B cell (primary cell): ENCODE measurements at regions not wholly inside any gene's neighbourhood (a gene's known extent, or its start where the extent isn't known, plus 50 kb on each side); places are given as distances from the start of the nearest gene placed in this dataset.

Experiments
- ATAC-seq: fragments of 200-7000 bp; cut with Tn5 transposase; one replicate; pipeline ENCODE4 v1.10.0; 2021; ENCODE audit warnings: low read depth, mild to moderate bottlenecking, moderate number of reproducible peaks, moderate library complexity
- CTCF ChIA-PET: fragments of 350-600 bp; sonication (Branson Sonifier 250); formaldehyde crosslinking; loops from one replicate; lab custom pipeline; 2021; ENCODE audit warnings: antibody characterized with exemption, inconsistent platforms; lab: Charles Lee
- POLR2A ChIA-PET: fragments of 350-600 bp; sonication (Branson Sonifier 250); formaldehyde crosslinking; loops from one replicate; lab custom pipeline; 2021; ENCODE audit warnings: antibody characterized with exemption; lab: Charles Lee
- DNase-seq: peaks from one replicate; pipeline ENCODE4 v3.0.0; 2013
- H2AFZ ChIP-seq: 2 replicates; pipeline ENCODE4 v1.6.1; 2012; ENCODE audit warnings: mild to moderate bottlenecking, low read depth, low read length; ENCODE audit not compliant: insufficient read depth, poor library complexity, severe bottlenecking
- H3K27ac ChIP-seq, 2 donors: 1 replicate in 1 of 2; 2 replicates in 1 of 2; pipeline ENCODE4 v1.5.1; 2012 to 2013; ENCODE audit warnings: low read length in 2 of 2, mild to moderate bottlenecking in 2 of 2, moderate library complexity in 1 of 2
- H3K27me3 ChIP-seq, 4 experiments: fragments of 200-600 bp in 1 of 4; sonication (generic) in 1 of 4; replicated peaks in 1 of 4; 1 replicate in 2 of 4; 2 replicates in 2 of 4; pipeline versions ENCODE4 v1.6.1 to v1.7.0; 2013 to 2016; ENCODE audit warnings: low read length in 3 of 4, mild to moderate bottlenecking in 2 of 4, mixed read lengths in 1 of 4, moderate library complexity in 1 of 4; ENCODE audit not compliant: insufficient read depth in 4 of 4, control insufficient read depth in 3 of 4; ENCODE audit errors: control extremely low read depth in 1 of 4
- H3K36me3 ChIP-seq, 2 experiments: replicated peaks in 1 of 2; 1 replicate in 1 of 2; 2 replicates in 1 of 2; pipeline versions ENCODE4 v1.6.1 to v1.7.1; 2013; ENCODE audit warnings: low read length in 1 of 2; ENCODE audit not compliant: insufficient read depth in 2 of 2, control insufficient read depth in 1 of 2; ENCODE audit errors: control extremely low read depth in 1 of 2, extremely low read depth in 1 of 2
- H3K4me1 ChIP-seq, 2 donors: fragments of 200-600 bp in 1 of 2; sonication (generic) in 1 of 2; 1 replicate in 1 of 2; 2 replicates in 1 of 2; pipeline versions ENCODE4 v1.5.1 to v1.6.1; 2013 to 2017; ENCODE audit warnings: low read length in 2 of 2; ENCODE audit not compliant: control insufficient read depth in 2 of 2, insufficient read depth in 2 of 2
- H3K4me2 ChIP-seq: replicated peaks from 2 replicates; pipeline ENCODE3; 2012; ENCODE audit warnings: mild to moderate bottlenecking, low read depth, low read length; ENCODE audit not compliant: poor library complexity, severe bottlenecking
- H3K4me3 ChIP-seq, 5 experiments: fragments of 200-600 bp in 1 of 5; sonication (generic) in 1 of 5; 1 replicate in 3 of 5; 2 replicates in 2 of 5; pipeline versions ENCODE4 v1.5.1 to v1.7.0; 2011 to 2016; ENCODE audit warnings: low read length in 4 of 5, mild to moderate bottlenecking in 4 of 5, low read depth in 2 of 5, control low read depth in 1 of 5, moderate library complexity in 1 of 5; ENCODE audit not compliant: insufficient read depth in 1 of 5; ENCODE audit errors: control extremely low read depth in 1 of 5, extremely low read depth in 1 of 5
- H3K79me2 ChIP-seq: fragments of 200-600 bp; sonication (generic); one replicate; pipeline ENCODE4 v1.6.0; 2016; ENCODE audit warnings: low read length; ENCODE audit not compliant: control insufficient read depth, insufficient read depth
- H3K9ac ChIP-seq: fragments of 200-600 bp; sonication (generic); 2 replicates; pipeline ENCODE4 v1.6.1; 2017; ENCODE audit warnings: mild to moderate bottlenecking, low read length, moderate library complexity
- H3K9me3 ChIP-seq, 3 donors: one replicate each; pipeline versions ENCODE4 v1.6.1 to v1.7.1; 2013; ENCODE audit warnings: low read length in 2 of 3; ENCODE audit not compliant: control insufficient read depth in 2 of 3, insufficient read depth in 1 of 3; ENCODE audit errors: control extremely low read depth in 1 of 3
- H4K20me1 ChIP-seq: 2 replicates; pipeline ENCODE4 v1.6.0; 2012; ENCODE audit warnings: mild to moderate bottlenecking, low read length; ENCODE audit not compliant: insufficient read depth, control insufficient read depth, poor library complexity, severe bottlenecking
- H3K27ac Mint-ChIP-seq: one replicate; pipeline ENCODE4 v1.8.0; 2021; ENCODE audit warnings: mixed read lengths
- H3K27me3 Mint-ChIP-seq: one replicate; pipeline ENCODE4 v1.8.0; 2021; ENCODE audit warnings: mixed read lengths
- H3K4me1 Mint-ChIP-seq: one replicate; pipeline ENCODE4 v1.8.0; 2021; ENCODE audit warnings: mixed read lengths
- H3K4me3 Mint-ChIP-seq: one replicate; pipeline ENCODE4 v1.8.0; 2021; ENCODE audit warnings: mixed read lengths
- H3K9me3 Mint-ChIP-seq: one replicate; pipeline ENCODE4 v1.8.0; 2022; ENCODE audit warnings: mixed read lengths; ENCODE audit not compliant: insufficient read depth
- CTCF ChIP-seq: fragments of 200-600 bp; IDR thresholded peaks from one replicate; pipeline ENCODE4 v1.8.0; 2022; ENCODE audit warnings: antibody characterized with exemption, mild to moderate bottlenecking
- EZH2 ChIP-seq: IDR thresholded peaks from 2 replicates; pipeline ENCODE4 v1.6.1; 2012; ENCODE audit warnings: borderline replicate concordance, low read depth, mild to moderate bottlenecking, moderate library complexity, low read length; ENCODE audit not compliant: insufficient read depth, poor library complexity, severe bottlenecking
- WGBS: methylation state at CpG from one replicate; pipeline ENCODE4 v1.1.5; 2013; ENCODE audit warnings: missing lambda C conversion rate; ENCODE audit not compliant: insufficient coverage; 5-methylcytosine and 5-hydroxymethylcytosine counted together
- intact Hi-C: fragments of 100-400 bp; cut with micrococcal nuclease; formaldehyde crosslinking; loops from one replicate; pipeline ENCODE4 v1.10.0; 2022

- Histone ChIP-seq H3K27me3 (no peaks in the 10 kb centered on the region), H3K79me2 (no peaks in the 10 kb centered on the region), H2AFZ (no peak overlapping the region), H4K20me1 (no peaks in the 10 kb centered on the region), H3K4me2 (no peak overlapping the region), H3K9me3 (no peaks in the 10 kb centered on the region), H3K27ac (no peak overlapping the region), H3K4me3 (no peak overlapping the region), H3K36me3 (no peaks in the 10 kb centered on the region), H3K9ac (no peak overlapping the region), H3K4me1 (peaks cover 17% of the 10 kb centered on the region in 2 donors)
- ATAC-seq (no peak), DNase-seq (no peak)
- POLR2A ChIA-PET = no interaction called here
- WGBS = no CpG with 5 or more reads among the region's 8 CpGs
- H3K9me3 Mint-ChIP-seq = no peaks in the 10 kb centered on the region
- H3K4me3 Mint-ChIP-seq = no peak overlapping the region
- H3K4me1 Mint-ChIP-seq = peaks cover 31% of the 10 kb centered on the region
- CTCF ChIA-PET = interaction anchor here (1.0 kb wide), 1 partner anchor 9 kb away, joined by 3 read pairs; no protein-coding TSS in a partner anchor
- TF ChIP-seq EZH2 (no peak), CTCF (no peak)
- H3K27ac Mint-ChIP-seq = no peak overlapping the region
- no peaks in the 10 kb centered on the region for H3K27me3 Mint-ChIP-seq
- intact Hi-C loops = no loop called here
Observed at GRCh38 chr4:11116940-11117339, 311.8 kb downstream of the HS3ST1 start.

- no peak overlapping the region for H3K4me3 ChIP-seq
- Mint-ChIP-seq H3K27ac (no peak overlapping the region), H3K27me3 (no peaks in the 10 kb centered on the region), H3K4me1 (peaks cover 32% of the 10 kb centered on the region), H3K9me3 (peaks cover 2% of the 10 kb centered on the region), H3K4me3 (no peak overlapping the region)
- ChIA-PET POLR2A (no interaction called here), CTCF (no interaction called here)
- WGBS = no CpG with 5 or more reads among the region's 2 CpGs
- H3K36me3 ChIP-seq = no peaks in the 10 kb centered on the region
- intact Hi-C loops = no loop called here
- TF ChIP-seq CTCF (no peak), EZH2 (no peak)
- ATAC-seq = no peak
- peaks cover 11 to 12% of the 10 kb centered on the region in 2 donors for H3K4me1 ChIP-seq
- no peak for DNase-seq
- no peaks in the 10 kb centered on the region for H3K27me3 ChIP-seq
- H3K9ac ChIP-seq = no peak overlapping the region
- no peak overlapping the region for H3K4me2 ChIP-seq
- peaks cover 0 to 3% (median 1%) of the 10 kb centered on the region in 3 donors for H3K9me3 ChIP-seq
- no peaks in the 10 kb centered on the region for H3K79me2 ChIP-seq
- H2AFZ ChIP-seq = peak overlapping the region; percentile 2
- no peak overlapping the region for H3K27ac ChIP-seq
- no peaks in the 10 kb centered on the region for H4K20me1 ChIP-seq
Observed at GRCh38 chr4:11111876-11112275, 316.8 kb downstream of the HS3ST1 start.
